Suprapubic skin (tissue), 3 donors: ENCODE measurements at regions not wholly inside any gene's neighbourhood (a gene's known extent, or its start where the extent isn't known, plus 50 kb on each side); places are given as distances from the start of the nearest gene placed in this dataset.

Source experiments
- CTCF ChIP-seq, 2 donors: fragments of 200-600 bp in 1 of 2; fragments of 450-650 bp in 1 of 2; sonication (generic) in 1 of 2; IDR thresholded peaks; one replicate each; pipeline ENCODE4 v1.5.1; 2016 to 2019; ENCODE audit warnings: antibody characterized with exemption in 2 of 2, mild to moderate bottlenecking in 1 of 2, moderate library complexity in 1 of 2
- POLR2AphosphoS5 ChIP-seq, 3 donors: sonication (generic); formaldehyde crosslinking; IDR thresholded peaks; one replicate each; pipeline ENCODE4 v1.6.1; 2017; ENCODE audit warnings: antibody characterized with exemption in 3 of 3

DNA sequence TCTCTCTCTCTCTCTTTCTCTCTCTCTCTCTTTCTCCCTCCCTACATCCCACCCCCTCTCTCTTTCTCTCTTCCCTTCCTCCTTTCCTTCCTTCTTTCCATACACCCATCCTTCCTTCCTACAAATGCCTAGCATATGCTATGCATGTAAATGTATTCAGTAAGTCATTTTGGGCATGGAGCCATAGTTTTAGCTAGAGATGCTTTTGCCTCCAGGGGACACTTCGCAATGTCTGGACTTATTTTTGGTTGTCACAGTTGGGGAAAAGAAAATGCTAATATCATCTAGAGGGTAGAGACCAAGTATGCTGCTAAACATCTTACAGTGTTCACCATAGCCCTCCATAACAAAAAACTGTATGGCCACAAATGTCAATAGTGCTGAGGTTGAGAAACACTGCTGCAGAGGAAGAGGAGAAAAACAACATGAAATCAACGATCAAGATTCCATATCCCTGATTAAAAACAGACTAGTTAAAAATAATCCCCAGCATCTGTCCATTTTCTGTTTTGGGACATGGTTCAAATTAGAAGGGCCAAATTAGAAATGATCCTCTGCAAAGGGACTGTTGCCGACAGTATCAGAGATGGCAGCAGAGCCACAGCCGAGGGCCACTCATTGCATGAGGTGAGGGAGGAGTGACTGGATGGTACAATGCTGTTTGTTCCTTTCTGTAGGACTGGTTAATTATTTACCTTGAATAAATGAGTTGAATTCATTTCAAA lies 152.7 kb downstream of the SH3BGRL2 start:
- TF ChIP-seq CTCF (IDR thresholded peaks at IDR 0.05) (no peak), POLR2AphosphoS5 (IDR thresholded peaks at IDR 0.05) (no peak)
